Panc1 (cell line): ENCODE measurements at regions not wholly inside any gene's neighbourhood (a gene's known extent, or its start where the extent isn't known, plus 50 kb on each side); places are given as distances from the start of the nearest gene placed in this dataset.

Experiments
- ATAC-seq: fragments of 200-7000 bp; cut with Tn5 transposase; 2 replicates; pipeline ENCODE4 v1.9.1; 2020; ENCODE audit warnings: mild to moderate bottlenecking, moderate library complexity
- BruUV-seq: library from RNA; stranded (reverse); fragments of 400-500 nt; replicated peaks from 2 replicates; lab custom pipeline; 2021; lab: Mats Ljungman, UMichigan
- CTCF ChIA-PET: fragments of 300-600 bp; sonication (Branson Sonifier 250); formaldehyde crosslinking; loops from one replicate; lab custom pipeline; 2022; ENCODE audit warnings: antibody characterized with exemption; lab: Charles Lee
- POLR2A ChIA-PET: fragments of 300-600 bp; sonication (Branson Sonifier 250); formaldehyde crosslinking; loops from one replicate; lab custom pipeline; 2022; ENCODE audit warnings: antibody characterized with exemption; lab: Charles Lee
- DNase-seq: peaks from one replicate; pipeline ENCODE4 v3.0.0-alpha.2; 2010; ENCODE audit warnings: low read depth, low spot score
- H3K27ac ChIP-seq: 2 replicates; pipeline ENCODE4 v1.5.1; 2011; ENCODE audit warnings: mild to moderate bottlenecking, low read length, inconsistent platforms
- H3K27me3 ChIP-seq: fragments of 200-500 bp; sonication (Bioruptor generic); 2 replicates; pipeline ENCODE4 v1.6.0; 2014; ENCODE audit warnings: low read length, inconsistent platforms; ENCODE audit not compliant: control insufficient read depth, insufficient read depth
- H3K36me3 ChIP-seq: fragments of 200-500 bp; sonication (Bioruptor generic); 2 replicates; pipeline ENCODE4 v1.5.1; 2014; ENCODE audit warnings: inconsistent platforms, mild to moderate bottlenecking, low read length, moderate library complexity; ENCODE audit not compliant: control insufficient read depth, insufficient read depth
- H3K4me1 ChIP-seq: 2 replicates; pipeline ENCODE4 v1.5.1; 2011; ENCODE audit warnings: inconsistent platforms, mild to moderate bottlenecking, low read length, moderate library complexity; ENCODE audit not compliant: control insufficient read depth, insufficient read depth
- H3K4me3 ChIP-seq, 2 experiments: 2 replicates each; pipeline ENCODE4 v1.5.1; 2011 to 2012; ENCODE audit warnings: low read depth in 2 of 2, low read length in 2 of 2, mild to moderate bottlenecking in 2 of 2, inconsistent platforms in 1 of 2, moderate library complexity in 1 of 2
- H3K9me3 ChIP-seq: fragments of 200-500 bp; sonication (Bioruptor generic); 2 replicates; pipeline ENCODE4 v1.5.1; 2014; ENCODE audit warnings: low read depth, mild to moderate bottlenecking, inconsistent platforms, low read length, moderate library complexity; ENCODE audit not compliant: control insufficient read depth, insufficient read depth
- CTCF ChIP-seq: fragments of 450-650 bp; IDR thresholded peaks from 2 replicates; pipeline ENCODE4 v1.5.1; 2017; ENCODE audit warnings: mild to moderate bottlenecking
- POLR2AphosphoS5 ChIP-seq: IDR thresholded peaks from 2 replicates; pipeline ENCODE4 v1.6.1; 2012; ENCODE audit warnings: mild to moderate bottlenecking, low read depth, low read length, moderate library complexity
- SIN3A ChIP-seq: IDR thresholded peaks from 2 replicates; pipeline ENCODE4 v1.6.1; 2012; ENCODE audit warnings: low read depth, mild to moderate bottlenecking, low read length, moderate library complexity, borderline replicate concordance; ENCODE audit not compliant: insufficient read depth
- TCF7L2 ChIP-seq: IDR thresholded peaks from 2 replicates; pipeline ENCODE4 v1.6.1; 2011; ENCODE audit warnings: mild to moderate bottlenecking, low read depth, low read length, inconsistent platforms
- in situ Hi-C: cut with HindIII; loops from 2 replicates; pipeline ENCODE4 v1.10.0; 2016; ENCODE audit warnings: low sequenced_read_pairs, low pct_unique_long_range_greater_than_20kb
- intact Hi-C: fragments of 100-400 bp; cut with micrococcal nuclease; formaldehyde crosslinking; loops from one replicate; pipeline ENCODE4 v1.10.0; 2022; ENCODE audit not compliant: unreplicated experiment
- TF ChIP-seq, protein P1 (sequence below), 2 experiments: IDR thresholded peaks; 2 replicates each; pipeline ENCODE4 v1.6.1; 2011 to 2012; ENCODE audit warnings: low read depth in 2 of 2, control low read depth in 1 of 2, low read length in 1 of 2, mild to moderate bottlenecking in 1 of 2, moderate library complexity in 1 of 2; ENCODE audit not compliant: insufficient read depth in 1 of 2

DNA sequence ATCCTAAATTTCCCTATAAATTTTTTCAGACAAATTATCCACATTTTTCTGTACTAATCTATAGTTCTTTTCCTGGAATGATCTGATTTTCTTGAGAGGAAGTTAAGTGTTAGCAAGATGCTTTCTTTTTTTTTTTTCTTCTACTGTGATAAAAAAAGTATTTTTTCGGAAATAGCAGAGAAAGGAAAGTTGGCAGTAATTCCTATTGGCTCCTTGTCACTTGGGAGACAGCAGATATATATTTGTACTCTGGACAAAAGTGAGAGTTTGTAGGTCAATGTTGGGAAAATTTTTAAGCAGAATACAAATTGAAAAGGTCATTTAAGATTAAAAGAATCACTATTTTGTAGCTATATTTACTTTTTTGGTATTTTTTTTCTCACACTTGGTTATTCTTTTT, 635.7 kb upstream of the NRXN1 start:
- H3K4me1 ChIP-seq: no peaks in the 10 kb centered on the region
- ATAC-seq (no peak), DNase-seq (no peak)
- H3K9me3 ChIP-seq: no peaks in the 10 kb centered on the region
- intact Hi-C loops: no loop called here
- no peaks in the 10 kb centered on the region for H3K36me3 ChIP-seq
- H3K27ac ChIP-seq: no peak overlapping the region
- no TSS peak for BruUV-seq
- TF ChIP-seq POLR2AphosphoS5: no peak
- no peaks in the 10 kb centered on the region for H3K27me3 ChIP-seq
- POLR2A ChIA-PET: no interaction called here
- CTCF ChIA-PET: no interaction called here
- no peak overlapping the region for H3K4me3 ChIP-seq
- in situ Hi-C loops: no loop called here

DNA sequence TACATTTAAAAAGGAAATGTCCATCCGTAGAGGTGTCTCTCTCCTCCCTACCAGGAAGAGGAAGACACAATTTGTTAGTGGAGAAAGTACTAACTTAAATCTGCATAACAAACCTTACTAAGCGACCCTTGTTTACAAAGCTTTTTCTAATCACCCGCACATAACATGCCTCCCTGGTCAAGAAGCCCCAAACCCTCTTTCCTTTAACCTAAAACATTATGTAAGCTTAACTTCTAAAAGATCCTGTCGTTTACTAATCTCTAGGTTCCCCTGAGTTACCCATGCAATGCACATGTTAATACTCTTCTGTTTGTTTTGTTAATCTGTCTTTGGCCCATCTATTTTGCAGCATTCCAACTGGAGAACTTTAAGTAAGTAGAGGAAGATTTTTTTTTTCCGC, 630.3 kb upstream of the NRXN1 start:
- H3K27ac ChIP-seq: no peak overlapping the region
- no TSS peak for BruUV-seq
- no peak for TF ChIP-seq SIN3A
- TF ChIP-seq, protein P1, sequence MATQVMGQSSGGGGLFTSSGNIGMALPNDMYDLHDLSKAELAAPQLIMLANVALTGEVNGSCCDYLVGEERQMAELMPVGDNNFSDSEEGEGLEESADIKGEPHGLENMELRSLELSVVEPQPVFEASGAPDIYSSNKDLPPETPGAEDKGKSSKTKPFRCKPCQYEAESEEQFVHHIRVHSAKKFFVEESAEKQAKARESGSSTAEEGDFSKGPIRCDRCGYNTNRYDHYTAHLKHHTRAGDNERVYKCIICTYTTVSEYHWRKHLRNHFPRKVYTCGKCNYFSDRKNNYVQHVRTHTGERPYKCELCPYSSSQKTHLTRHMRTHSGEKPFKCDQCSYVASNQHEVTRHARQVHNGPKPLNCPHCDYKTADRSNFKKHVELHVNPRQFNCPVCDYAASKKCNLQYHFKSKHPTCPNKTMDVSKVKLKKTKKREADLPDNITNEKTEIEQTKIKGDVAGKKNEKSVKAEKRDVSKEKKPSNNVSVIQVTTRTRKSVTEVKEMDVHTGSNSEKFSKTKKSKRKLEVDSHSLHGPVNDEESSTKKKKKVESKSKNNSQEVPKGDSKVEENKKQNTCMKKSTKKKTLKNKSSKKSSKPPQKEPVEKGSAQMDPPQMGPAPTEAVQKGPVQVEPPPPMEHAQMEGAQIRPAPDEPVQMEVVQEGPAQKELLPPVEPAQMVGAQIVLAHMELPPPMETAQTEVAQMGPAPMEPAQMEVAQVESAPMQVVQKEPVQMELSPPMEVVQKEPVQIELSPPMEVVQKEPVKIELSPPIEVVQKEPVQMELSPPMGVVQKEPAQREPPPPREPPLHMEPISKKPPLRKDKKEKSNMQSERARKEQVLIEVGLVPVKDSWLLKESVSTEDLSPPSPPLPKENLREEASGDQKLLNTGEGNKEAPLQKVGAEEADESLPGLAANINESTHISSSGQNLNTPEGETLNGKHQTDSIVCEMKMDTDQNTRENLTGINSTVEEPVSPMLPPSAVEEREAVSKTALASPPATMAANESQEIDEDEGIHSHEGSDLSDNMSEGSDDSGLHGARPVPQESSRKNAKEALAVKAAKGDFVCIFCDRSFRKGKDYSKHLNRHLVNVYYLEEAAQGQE (IDR thresholded peaks at IDR 0.05; ENCODE audit: insufficient read depth in 1 of 2, low read depth in 2 of 2, low read length in 1 of 2): no peak
- TF ChIP-seq POLR2AphosphoS5: no peak
- no peak for TF ChIP-seq TCF7L2
- TF ChIP-seq CTCF: no peak
- no peak overlapping the region for H3K4me3 ChIP-seq
- H3K4me1 ChIP-seq: no peaks in the 10 kb centered on the region
- DNase-seq (no peak), ATAC-seq (no peak)
- no peaks in the 10 kb centered on the region for H3K27me3 ChIP-seq
- ChIA-PET CTCF (no interaction called here), POLR2A (interaction anchor here (0.6 kb wide), 1 partner anchor 10 kb away, joined by 3 read pairs; no protein-coding TSS in a partner anchor)
- in situ Hi-C loops (no loop called here), intact Hi-C loops (no loop called here)
- H3K9me3 ChIP-seq: no peaks in the 10 kb centered on the region
- H3K36me3 ChIP-seq: no peaks in the 10 kb centered on the region

DNA sequence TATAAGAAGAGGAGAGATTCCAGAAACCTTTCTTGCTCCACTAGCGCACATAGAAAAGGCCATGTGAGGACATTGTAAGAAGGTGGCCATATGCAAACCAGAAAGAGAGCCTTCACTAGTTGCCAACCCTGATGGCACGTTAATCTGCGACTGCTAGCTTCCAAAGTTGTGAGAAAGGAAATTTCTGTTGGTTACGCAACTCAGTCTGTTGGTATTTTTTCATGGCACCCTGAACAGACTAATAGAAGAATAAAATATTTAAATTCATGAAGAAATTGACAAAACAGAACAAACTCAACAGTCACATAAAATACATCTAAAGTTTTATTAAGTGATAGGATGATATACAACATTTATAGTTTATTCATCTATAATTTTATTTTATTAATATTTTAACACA, 625.9 kb upstream of the NRXN1 start:
- Histone ChIP-seq H3K27me3 (no peaks in the 10 kb centered on the region), H3K27ac (no peak overlapping the region), H3K9me3 (no peaks in the 10 kb centered on the region), H3K36me3 (no peaks in the 10 kb centered on the region), H3K4me3 (no peak overlapping the region), H3K4me1 (no peaks in the 10 kb centered on the region)
- intact Hi-C loops (no loop called here), in situ Hi-C loops (no loop called here)
- ChIA-PET CTCF (no interaction called here), POLR2A (interaction anchor here (0.6 kb wide), 1 partner anchor 145 kb away, joined by 3 read pairs; no protein-coding TSS in a partner anchor)
- TF ChIP-seq SIN3A: no peak
- no peak for TF ChIP-seq POLR2AphosphoS5
- no TSS peak for BruUV-seq
- ATAC-seq (no peak), DNase-seq (no peak)
